Liver (tissue), 8 donors: ENCODE measurements at regions not wholly inside any gene's neighbourhood (a gene's known extent, or its start where the extent isn't known, plus 50 kb on each side); places are given as distances from the start of the nearest gene placed in this dataset.
"Not testable (repeated sequence)": the region's sequence is repeated elsewhere in the genome, so short reads cannot be mapped to it uniquely, and the experiment has no call there.

Experiments
- DNase-seq: peaks from one replicate; pipeline ENCODE4 v3.0.0-alpha.2; 2017; ENCODE audit warnings: low spot score
- H3K27ac ChIP-seq, 2 donors: one replicate each; pipeline ENCODE4 v1.7.0; 2013; ENCODE audit warnings: inconsistent platforms in 2 of 2, low read length in 2 of 2, control low read depth in 1 of 2, low read depth in 1 of 2, mild to moderate bottlenecking in 1 of 2
- H3K27me3 ChIP-seq, 4 donors: one replicate each; pipeline versions ENCODE4 v1.6.1 to v1.7.0; 2013; ENCODE audit warnings: low read length in 3 of 4, inconsistent platforms in 1 of 4, mild to moderate bottlenecking in 1 of 4, moderate library complexity in 1 of 4; ENCODE audit not compliant: control insufficient read depth in 4 of 4, insufficient read depth in 4 of 4
- H3K36me3 ChIP-seq, 4 donors: one replicate each; pipeline versions ENCODE4 v1.6.1 to v1.7.0; 2013; ENCODE audit warnings: low read length in 3 of 4, mild to moderate bottlenecking in 3 of 4, low read depth in 1 of 4, moderate library complexity in 1 of 4; ENCODE audit not compliant: control insufficient read depth in 4 of 4, insufficient read depth in 3 of 4
- H3K4me1 ChIP-seq, 4 donors: one replicate each; pipeline versions ENCODE4 v1.6.1 to v1.7.0; 2013; ENCODE audit warnings: low read length in 3 of 4, mild to moderate bottlenecking in 3 of 4, moderate library complexity in 1 of 4; ENCODE audit not compliant: control insufficient read depth in 4 of 4, insufficient read depth in 4 of 4
- H3K4me3 ChIP-seq, 3 donors: one replicate each; pipeline versions ENCODE4 v1.6.1 to v1.7.0; 2013; ENCODE audit warnings: low read length in 3 of 3, control low read depth in 1 of 3, low read depth in 1 of 3, mild to moderate bottlenecking in 1 of 3
- H3K9ac ChIP-seq, 2 donors: one replicate each; pipeline ENCODE4 v1.7.0; 2013; ENCODE audit warnings: low read length in 2 of 2, mild to moderate bottlenecking in 2 of 2, moderate library complexity in 2 of 2, control low read depth in 1 of 2, low read depth in 1 of 2
- H3K9me3 ChIP-seq, 4 donors: one replicate each; pipeline versions ENCODE4 v1.6.1 to v1.7.0; 2013; ENCODE audit warnings: low read length in 3 of 4; ENCODE audit not compliant: control insufficient read depth in 4 of 4
- EGR1 ChIP-seq, 2 donors: IDR thresholded peaks; 2 replicates each; pipeline ENCODE4 v1.6.1; 2016 to 2018; ENCODE audit warnings: antibody characterized with exemption in 2 of 2, low read depth in 2 of 2
- FOXA1 ChIP-seq: IDR thresholded peaks from 2 replicates; pipeline ENCODE4 v1.6.1; 2016; ENCODE audit warnings: antibody characterized with exemption
- FOXA2 ChIP-seq: IDR thresholded peaks from 2 replicates; pipeline ENCODE4 v1.6.1; 2016; ENCODE audit warnings: antibody characterized with exemption
- GABPA ChIP-seq, 2 donors: IDR thresholded peaks in 1 of 2; conservative IDR thresholded peaks in 1 of 2; 2 replicates each; pipeline ENCODE4 v1.6.1; 2016; ENCODE audit warnings: antibody characterized with exemption in 2 of 2, mild to moderate bottlenecking in 1 of 2, moderate library complexity in 1 of 2
- HNF4A ChIP-seq, 2 donors: conservative IDR thresholded peaks; 2 replicates each; pipeline ENCODE4 v1.6.1; 2016; ENCODE audit warnings: antibody characterized with exemption in 2 of 2, mild to moderate bottlenecking in 2 of 2
- HNF4G ChIP-seq: IDR thresholded peaks from 2 replicates; pipeline ENCODE4 v1.6.1; 2016; ENCODE audit warnings: antibody characterized with exemption
- JUND ChIP-seq, 2 donors: IDR thresholded peaks; 2 replicates each; pipeline ENCODE4 v1.6.1; 2016; ENCODE audit warnings: antibody characterized with exemption in 2 of 2
- NR2F2 ChIP-seq: IDR thresholded peaks from 2 replicates; pipeline ENCODE4 v1.6.1; 2016; ENCODE audit warnings: antibody characterized with exemption
- RAD21 ChIP-seq, 2 donors: IDR thresholded peaks; 2 replicates each; pipeline ENCODE4 v1.6.1; 2016; ENCODE audit warnings: antibody characterized with exemption in 2 of 2, mild to moderate bottlenecking in 2 of 2
- RXRA ChIP-seq, 2 donors: IDR thresholded peaks; 2 replicates each; pipeline ENCODE4 v1.6.1; 2017 to 2018; ENCODE audit warnings: antibody characterized with exemption in 2 of 2, mild to moderate bottlenecking in 1 of 2
- SP1 ChIP-seq: IDR thresholded peaks from 2 replicates; pipeline ENCODE4 v1.6.1; 2018; ENCODE audit warnings: antibody characterized with exemption, mild to moderate bottlenecking
- TAF1 ChIP-seq: conservative IDR thresholded peaks from 2 replicates; pipeline ENCODE4 v1.6.1; 2016; ENCODE audit warnings: antibody characterized with exemption, mild to moderate bottlenecking
- YY1 ChIP-seq: IDR thresholded peaks from 2 replicates; pipeline ENCODE4 v1.6.1; 2016; ENCODE audit warnings: antibody characterized with exemption, mild to moderate bottlenecking
- WGBS: extraction: QIAGEN DNeasy Blood & Tissue Kit; methylation state at CpG from one replicate; pipeline ENCODE4 v1.1.7; 2013; 5-methylcytosine and 5-hydroxymethylcytosine counted together
- TF ChIP-seq, protein P1 (sequence below): fragments of 150-350 bp; IDR thresholded peaks from 2 replicates; pipeline ENCODE4 v1.5.1; 2017; ENCODE audit warnings: improper control_type of control experiment, low read depth, low read length; ENCODE audit not compliant: missing input control
- TF ChIP-seq, protein P2 (sequence below): IDR thresholded peaks from 2 replicates; pipeline ENCODE4 v1.6.1; 2016; ENCODE audit warnings: antibody characterized with exemption
- TF ChIP-seq, protein P3 (sequence below): IDR thresholded peaks from 2 replicates; pipeline ENCODE4 v1.6.1; 2016; ENCODE audit warnings: antibody characterized with exemption
- TF ChIP-seq, protein P4 (sequence below): IDR thresholded peaks from 2 replicates; pipeline ENCODE4 v1.6.1; 2016; ENCODE audit warnings: antibody characterized with exemption
- donor health status: healthy.
- donor health status: healthy.
- donor health status: healthy.
- donor health status: healthy.
- donor health status: healthy.

DNA sequence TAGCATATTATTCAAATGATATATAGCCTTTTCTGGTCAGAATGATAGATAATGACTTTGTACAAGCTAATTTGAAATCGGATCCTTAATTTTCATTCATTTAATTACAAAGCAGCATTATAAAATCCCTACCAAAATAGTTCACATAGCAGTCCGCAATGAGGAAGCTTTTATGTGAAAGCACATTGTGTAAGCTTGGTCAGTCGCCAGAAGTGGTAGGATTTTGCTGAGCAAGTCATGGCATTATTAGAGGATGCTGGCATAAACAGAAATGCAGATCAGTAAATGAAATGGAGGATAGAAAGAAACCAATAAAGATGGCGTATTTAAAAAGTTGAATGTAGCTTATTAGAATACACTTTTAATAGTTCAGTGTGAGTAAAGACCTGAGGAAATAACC, 93.2 kb upstream of the DIAPH2 start:
- DNase-seq = no peak
- TF ChIP-seq RXRA (IDR thresholded peaks at IDR 0.05) = no peak
- TF ChIP-seq TAF1 = no peak
- no peak for TF ChIP-seq FOXA2
- TF ChIP-seq, protein P1, sequence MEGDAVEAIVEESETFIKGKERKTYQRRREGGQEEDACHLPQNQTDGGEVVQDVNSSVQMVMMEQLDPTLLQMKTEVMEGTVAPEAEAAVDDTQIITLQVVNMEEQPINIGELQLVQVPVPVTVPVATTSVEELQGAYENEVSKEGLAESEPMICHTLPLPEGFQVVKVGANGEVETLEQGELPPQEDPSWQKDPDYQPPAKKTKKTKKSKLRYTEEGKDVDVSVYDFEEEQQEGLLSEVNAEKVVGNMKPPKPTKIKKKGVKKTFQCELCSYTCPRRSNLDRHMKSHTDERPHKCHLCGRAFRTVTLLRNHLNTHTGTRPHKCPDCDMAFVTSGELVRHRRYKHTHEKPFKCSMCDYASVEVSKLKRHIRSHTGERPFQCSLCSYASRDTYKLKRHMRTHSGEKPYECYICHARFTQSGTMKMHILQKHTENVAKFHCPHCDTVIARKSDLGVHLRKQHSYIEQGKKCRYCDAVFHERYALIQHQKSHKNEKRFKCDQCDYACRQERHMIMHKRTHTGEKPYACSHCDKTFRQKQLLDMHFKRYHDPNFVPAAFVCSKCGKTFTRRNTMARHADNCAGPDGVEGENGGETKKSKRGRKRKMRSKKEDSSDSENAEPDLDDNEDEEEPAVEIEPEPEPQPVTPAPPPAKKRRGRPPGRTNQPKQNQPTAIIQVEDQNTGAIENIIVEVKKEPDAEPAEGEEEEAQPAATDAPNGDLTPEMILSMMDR = no peak
- TF ChIP-seq HNF4G = no peak
- TF ChIP-seq HNF4A (conservative IDR thresholded peaks at IDR 0.05) = no peak
- TF ChIP-seq GABPA (IDR thresholded peaks at IDR 0.05 in 1 of 2, conservative IDR thresholded peaks at IDR 0.05 in 1 of 2) = no peak
- TF ChIP-seq JUND (IDR thresholded peaks at IDR 0.05) = no peak
- TF ChIP-seq RAD21 (IDR thresholded peaks at IDR 0.05) = no peak
- TF ChIP-seq, protein P2, sequence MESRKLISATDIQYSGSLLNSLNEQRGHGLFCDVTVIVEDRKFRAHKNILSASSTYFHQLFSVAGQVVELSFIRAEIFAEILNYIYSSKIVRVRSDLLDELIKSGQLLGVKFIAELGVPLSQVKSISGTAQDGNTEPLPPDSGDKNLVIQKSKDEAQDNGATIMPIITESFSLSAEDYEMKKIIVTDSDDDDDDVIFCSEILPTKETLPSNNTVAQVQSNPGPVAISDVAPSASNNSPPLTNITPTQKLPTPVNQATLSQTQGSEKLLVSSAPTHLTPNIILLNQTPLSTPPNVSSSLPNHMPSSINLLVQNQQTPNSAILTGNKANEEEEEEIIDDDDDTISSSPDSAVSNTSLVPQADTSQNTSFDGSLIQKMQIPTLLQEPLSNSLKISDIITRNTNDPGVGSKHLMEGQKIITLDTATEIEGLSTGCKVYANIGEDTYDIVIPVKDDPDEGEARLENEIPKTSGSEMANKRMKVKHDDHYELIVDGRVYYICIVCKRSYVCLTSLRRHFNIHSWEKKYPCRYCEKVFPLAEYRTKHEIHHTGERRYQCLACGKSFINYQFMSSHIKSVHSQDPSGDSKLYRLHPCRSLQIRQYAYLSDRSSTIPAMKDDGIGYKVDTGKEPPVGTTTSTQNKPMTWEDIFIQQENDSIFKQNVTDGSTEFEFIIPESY = no peak
- TF ChIP-seq, protein P3, sequence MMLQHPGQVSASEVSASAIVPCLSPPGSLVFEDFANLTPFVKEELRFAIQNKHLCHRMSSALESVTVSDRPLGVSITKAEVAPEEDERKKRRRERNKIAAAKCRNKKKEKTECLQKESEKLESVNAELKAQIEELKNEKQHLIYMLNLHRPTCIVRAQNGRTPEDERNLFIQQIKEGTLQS = no peak
- no peak for TF ChIP-seq SP1
- TF ChIP-seq YY1 = no peak
- TF ChIP-seq FOXA1 = no peak
- TF ChIP-seq, protein P4, sequence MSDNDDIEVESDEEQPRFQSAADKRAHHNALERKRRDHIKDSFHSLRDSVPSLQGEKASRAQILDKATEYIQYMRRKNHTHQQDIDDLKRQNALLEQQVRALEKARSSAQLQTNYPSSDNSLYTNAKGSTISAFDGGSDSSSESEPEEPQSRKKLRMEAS = no peak
- no peak for TF ChIP-seq EGR1 (IDR thresholded peaks at IDR 0.05; ENCODE audit: low read depth in 2 of 2)
- TF ChIP-seq NR2F2 = no peak
- H3K9me3 ChIP-seq = no peaks in the 10 kb centered on the region
- no peak overlapping the region for H3K27ac ChIP-seq
- WGBS = 76% methylated on average over 4 of the region's 4 CpGs
- H3K27me3 ChIP-seq = no peaks in the 10 kb centered on the region
- no peak overlapping the region for H3K9ac ChIP-seq
- no peaks in the 10 kb centered on the region for H3K4me1 ChIP-seq
- no peaks in the 10 kb centered on the region for H3K36me3 ChIP-seq
- no peak overlapping the region for H3K4me3 ChIP-seq

DNA sequence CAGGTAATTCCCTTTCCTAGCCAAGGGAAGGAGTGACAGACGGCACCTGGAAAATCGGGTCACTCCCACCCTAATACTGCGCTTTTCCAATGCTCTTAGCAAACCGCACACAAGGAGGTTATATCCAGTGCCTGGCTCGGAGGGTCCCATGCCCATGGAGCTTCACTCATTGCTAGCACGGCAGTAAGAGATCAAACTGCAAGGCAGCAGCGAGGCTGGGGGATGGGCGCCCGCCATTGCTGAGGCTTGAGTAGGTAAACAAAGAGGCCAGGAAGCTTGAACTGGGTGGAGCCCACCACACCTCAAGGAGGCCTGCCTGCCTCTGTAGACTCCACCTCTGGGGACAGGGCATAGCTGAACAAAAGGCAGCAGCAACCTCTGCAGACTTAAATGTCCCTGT, 86.8 kb upstream of the DIAPH2 start:
- not testable (repeated sequence) for H3K9me3 ChIP-seq, DNase-seq, H3K27ac ChIP-seq, H3K4me3 ChIP-seq, H3K4me1 ChIP-seq, H3K36me3 ChIP-seq, H3K9ac ChIP-seq, H3K27me3 ChIP-seq
- WGBS = 93% methylated on average over 9 of the region's 9 CpGs
